ENCODE measurements at regions not wholly inside any gene's neighbourhood (a gene's known extent, or its start where the extent isn't known, plus 50 kb on each side); places are given as distances from the start of the nearest gene placed in this dataset.

- H3K27ac ChIP-seq = no peak overlapping the region
- TF ChIP-seq CTCF (conservative IDR thresholded peaks at IDR 0.05) (no peak), ZFX (IDR thresholded peaks at IDR 0.05) (no peak)
Observed at GRCh38 chr12:4177262-4177661, 96.3 kb upstream of the CCND2 start.

GRCh38 chr12:4176168-4176567, 97.4 kb upstream of the CCND2 start:
- no peak for TF ChIP-seq ZFX (IDR thresholded peaks at IDR 0.05)
- TF ChIP-seq CTCF (conservative IDR thresholded peaks at IDR 0.05) = no peak
- H3K27ac ChIP-seq = no peak overlapping the region

- H3K27ac ChIP-seq = no peak overlapping the region
- no peak for TF ChIP-seq CTCF (conservative IDR thresholded peaks at IDR 0.05)
- no peak for TF ChIP-seq ZFX (IDR thresholded peaks at IDR 0.05)
Observed at GRCh38 chr12:4174417-4174816, 99.1 kb upstream of the CCND2 start.

GRCh38 chr12:4172999-4173398, 100.6 kb upstream of the CCND2 start:
- TF ChIP-seq ZFX (IDR thresholded peaks at IDR 0.05) (no peak), CTCF (conservative IDR thresholded peaks at IDR 0.05) (no peak)
- no peak overlapping the region for H3K27ac ChIP-seq

GRCh38 chr12:4171742-4172141, 101.8 kb upstream of the CCND2 start:
- TF ChIP-seq ZFX (IDR thresholded peaks at IDR 0.05) (no peak), CTCF (conservative IDR thresholded peaks at IDR 0.05) (no peak)
- H3K27ac ChIP-seq = no peak overlapping the region

- H3K27ac ChIP-seq = no peak overlapping the region
- no peak for TF ChIP-seq ZFX (IDR thresholded peaks at IDR 0.05)
- no peak for TF ChIP-seq CTCF (conservative IDR thresholded peaks at IDR 0.05)
Observed at GRCh38 chr12:4169959-4170358, 103.6 kb upstream of the CCND2 start.

GRCh38 chr12:4169531-4169930, 104.0 kb upstream of the CCND2 start:
- no peak for TF ChIP-seq ZFX (IDR thresholded peaks at IDR 0.05)
- TF ChIP-seq CTCF (conservative IDR thresholded peaks at IDR 0.05) = no peak
- H3K27ac ChIP-seq = no peak overlapping the region

Data from C4-2B (cell line).